ENCODE measurements at regions not wholly inside any gene's neighbourhood (a gene's known extent, or its start where the extent isn't known, plus 50 kb on each side); places are given as distances from the start of the nearest gene placed in this dataset.
A peak's percentile ranks its signal among the peaks of the same experiment; 100 is the strongest.

GRCh38 chr18:8983195-8983594, 119.3 kb upstream of the NDUFV2 start:
- CTCF ChIA-PET: interaction anchor here (0.6 to 4.1 kb wide), 15 partner anchors 9 to 502 kb away, joined by 3 to 38 read pairs (median 4); no protein-coding TSS in a partner anchor
- Histone ChIP-seq H3K27ac (ENCODE audit: extremely low read depth, low read depth, low read length) (no peak overlapping the region), H3K4me1 (ENCODE audit: control insufficient read depth, insufficient read depth, low read length) (no peaks in the 10 kb centered on the region), H3K4me3 (ENCODE audit: low read depth, low read length) (no peak overlapping the region), H3K9me3 (ENCODE audit: control insufficient read depth, insufficient read depth, low read depth, low read length) (no peaks in the 10 kb centered on the region), H3K36me3 (ENCODE audit: control insufficient read depth in 2 of 2, insufficient read depth in 1 of 2, low read length in 2 of 2) (no peaks in the 10 kb centered on the region)
- POLR2A ChIA-PET: no interaction called here
- TF ChIP-seq YY2 (tag by site-specific recombination; IDR thresholded peaks at IDR 0.05) (no peak), ZNF521 (tag by site-specific recombination; IDR thresholded peaks at IDR 0.05) (no peak), ZNF354C (tag by site-specific recombination; IDR thresholded peaks at IDR 0.05; ENCODE audit: borderline replicate concordance, low read depth) (no peak), ZSCAN4 (tag by site-specific recombination; IDR thresholded peaks at IDR 0.05) (no peak), REST (tag by site-specific recombination; IDR thresholded peaks at IDR 0.05) (no peak), ZNF623 (tag by site-specific recombination; IDR thresholded peaks at IDR 0.05) (no peak), ZNF639 (tag by site-specific recombination; IDR thresholded peaks at IDR 0.05) (no peak), ZNF404 (tag by site-specific recombination; IDR thresholded peaks at IDR 0.05) (no peak), ZNF174 (tag by site-specific recombination; IDR thresholded peaks at IDR 0.05) (no peak), MZF1 (tag by site-specific recombination; IDR thresholded peaks at IDR 0.05; ENCODE audit: borderline replicate concordance) (no peak), ZNF747 (tag by site-specific recombination; IDR thresholded peaks at IDR 0.05) (no peak), PRDM10 (tag by site-specific recombination; IDR thresholded peaks at IDR 0.05) (no peak), ZNF560 (tag by site-specific recombination; IDR thresholded peaks at IDR 0.05; ENCODE audit: borderline replicate concordance) (no peak)

GRCh38 chr18:8984131-8984721, 118.3 kb upstream of the NDUFV2 start:
- TF ChIP-seq ZNF146 (tag by site-specific recombination; IDR thresholded peaks at IDR 0.05): no peak
- no peak for TF ChIP-seq ZNF645 (tag by site-specific recombination; IDR thresholded peaks at IDR 0.05)
- no peak for TF ChIP-seq ZNF175 (tag by site-specific recombination; IDR thresholded peaks at IDR 0.05)
- TF ChIP-seq FEZF1 (tag by site-specific recombination; IDR thresholded peaks at IDR 0.05): peak; percentile 43; the same call in 1 of the 2 replicates
- no peak for TF ChIP-seq PRDM6 (tag by site-specific recombination; IDR thresholded peaks at IDR 0.05)
- ChIA-PET CTCF (interaction anchor here (0.6 to 4.1 kb wide), 12 partner anchors 10 to 1309 kb away, joined by 3 to 38 read pairs (median 4); no protein-coding TSS in a partner anchor), POLR2A (no interaction called here)
- no peaks in the 10 kb centered on the region for H3K9me3 ChIP-seq (ENCODE audit: control insufficient read depth, insufficient read depth, low read depth, low read length)
- H3K27ac ChIP-seq (ENCODE audit: extremely low read depth, low read depth, low read length): no peak overlapping the region
- no peak overlapping the region for H3K4me3 ChIP-seq (ENCODE audit: low read depth, low read length)
- no peaks in the 10 kb centered on the region for H3K36me3 ChIP-seq (ENCODE audit: control insufficient read depth in 2 of 2, insufficient read depth in 1 of 2, low read length in 2 of 2)
- H3K4me1 ChIP-seq (ENCODE audit: control insufficient read depth, insufficient read depth, low read length): no peaks in the 10 kb centered on the region
